ENCODE measurements at regions not wholly inside any gene's neighbourhood (a gene's known extent, or its start where the extent isn't known, plus 50 kb on each side); places are given as distances from the start of the nearest gene placed in this dataset.

GRCh38 chr3:72485641-72486040 lies 362.6 kb downstream of the SHQ1 start:
- Histone ChIP-seq H3K4me1 (ENCODE audit: insufficient read depth, low read length) (peaks cover 33% of the 10 kb centered on the region), H3K27me3 (ENCODE audit: insufficient read depth, low read length) (no peaks in the 10 kb centered on the region), H3K4me3 (ENCODE audit: insufficient read depth, low read depth, low read length) (no peak overlapping the region), H3K9ac (ENCODE audit: low read length) (no peak overlapping the region), H3K27ac (ENCODE audit: low read depth, low read length) (no peak overlapping the region), H3K79me2 (ENCODE audit: insufficient read depth, low read length) (no peaks in the 10 kb centered on the region), H2AFZ (ENCODE audit: low read depth, low read length) (no peak overlapping the region), H3K36me3 (ENCODE audit: insufficient read depth, low read length) (no peaks in the 10 kb centered on the region), H3K9me3 (ENCODE audit: insufficient read depth, low read depth, low read length) (no peaks in the 10 kb centered on the region), H4K20me1 (ENCODE audit: insufficient read depth, low read length) (no peaks in the 10 kb centered on the region), H3K4me2 (ENCODE audit: low read length) (no peak overlapping the region)
- Mint-ChIP-seq H3K9me3 (ENCODE audit: unreplicated experiment) (no peaks in the 10 kb centered on the region), H3K27me3 (ENCODE audit: low read depth, unreplicated experiment) (no peaks in the 10 kb centered on the region), H3K27ac (ENCODE audit: unreplicated experiment) (no peak overlapping the region), H3K36me3 (ENCODE audit: low read depth, unreplicated experiment) (no peaks in the 10 kb centered on the region), H3K4me3 (ENCODE audit: unreplicated experiment) (no peak overlapping the region), H3K4me1 (ENCODE audit: low read depth, unreplicated experiment) (peaks cover 37% of the 10 kb centered on the region)
- DNase-seq (ENCODE audit: low read depth), result peak; percentile 56
- TF ChIP-seq CTCF (IDR thresholded peaks at IDR 0.05; ENCODE audit: insufficient read depth, low read depth, low read length) (no peak), EZH2 (IDR thresholded peaks at IDR 0.05; ENCODE audit: insufficient read depth, low read length) (no peak)
- FAIRE-seq, result no peak

- Histone ChIP-seq H3K79me2 (ENCODE audit: insufficient read depth, low read length) (no peaks in the 10 kb centered on the region), H3K27ac (ENCODE audit: low read depth, low read length) (peak overlapping the region; percentile 23), H4K20me1 (ENCODE audit: insufficient read depth, low read length) (no peaks in the 10 kb centered on the region), H3K4me3 (ENCODE audit: insufficient read depth, low read depth, low read length) (peak overlapping the region; percentile 35), H3K9ac (ENCODE audit: low read length) (peak overlapping the region; percentile 55), H3K36me3 (ENCODE audit: insufficient read depth, low read length) (no peaks in the 10 kb centered on the region), H3K4me2 (ENCODE audit: low read length) (peak overlapping the region; percentile 82), H3K4me1 (ENCODE audit: insufficient read depth, low read length) (peaks cover 29% of the 10 kb centered on the region), H3K9me3 (ENCODE audit: insufficient read depth, low read depth, low read length) (no peaks in the 10 kb centered on the region), H2AFZ (ENCODE audit: low read depth, low read length) (no peak overlapping the region), H3K27me3 (ENCODE audit: insufficient read depth, low read length) (no peaks in the 10 kb centered on the region)
- H3K27ac Mint-ChIP-seq (ENCODE audit: unreplicated experiment), result no peak overlapping the region
- no peaks in the 10 kb centered on the region for H3K9me3 Mint-ChIP-seq (ENCODE audit: unreplicated experiment)
- H3K36me3 Mint-ChIP-seq (ENCODE audit: low read depth, unreplicated experiment), result no peaks in the 10 kb centered on the region
- H3K27me3 Mint-ChIP-seq (ENCODE audit: low read depth, unreplicated experiment), result peaks cover 5% of the 10 kb centered on the region
- peaks cover 34% of the 10 kb centered on the region for H3K4me1 Mint-ChIP-seq (ENCODE audit: low read depth, unreplicated experiment)
- TF ChIP-seq EZH2 (IDR thresholded peaks at IDR 0.05; ENCODE audit: insufficient read depth, low read length) (no peak), CTCF (IDR thresholded peaks at IDR 0.05; ENCODE audit: insufficient read depth, low read depth, low read length) (no peak)
- FAIRE-seq, result no peak
- no peak overlapping the region for H3K4me3 Mint-ChIP-seq (ENCODE audit: unreplicated experiment)
- DNase-seq (ENCODE audit: low read depth), result no peak
Measured at GRCh38 chr3:72483554-72484104, 364.6 kb downstream of the SHQ1 start.

GRCh38 chr3:72482589-72483321 lies 365.5 kb downstream of the SHQ1 start:
- H3K9ac ChIP-seq (ENCODE audit: low read length), result peak overlapping the region; percentile 55
- Mint-ChIP-seq H3K36me3 (ENCODE audit: low read depth, unreplicated experiment) (no peaks in the 10 kb centered on the region), H3K4me1 (ENCODE audit: low read depth, unreplicated experiment) (peaks cover 26% of the 10 kb centered on the region), H3K27me3 (ENCODE audit: low read depth, unreplicated experiment) (peaks cover 12% of the 10 kb centered on the region), H3K27ac (ENCODE audit: unreplicated experiment) (peak overlapping the region; percentile 82), H3K4me3 (ENCODE audit: unreplicated experiment) (no peak overlapping the region), H3K9me3 (ENCODE audit: unreplicated experiment) (no peaks in the 10 kb centered on the region)
- FAIRE-seq, result no peak
- no peak overlapping the region for H2AFZ ChIP-seq (ENCODE audit: low read depth, low read length)
- H3K36me3 ChIP-seq (ENCODE audit: insufficient read depth, low read length), result no peaks in the 10 kb centered on the region
- no peaks in the 10 kb centered on the region for H3K79me2 ChIP-seq (ENCODE audit: insufficient read depth, low read length)
- no peak for TF ChIP-seq CTCF (IDR thresholded peaks at IDR 0.05; ENCODE audit: insufficient read depth, low read depth, low read length)
- TF ChIP-seq EZH2 (IDR thresholded peaks at IDR 0.05; ENCODE audit: insufficient read depth, low read length), result no peak
- H4K20me1 ChIP-seq (ENCODE audit: insufficient read depth, low read length), result no peaks in the 10 kb centered on the region
- no peaks in the 10 kb centered on the region for H3K9me3 ChIP-seq (ENCODE audit: insufficient read depth, low read depth, low read length)
- peak overlapping the region; percentile 35 for H3K4me3 ChIP-seq (ENCODE audit: insufficient read depth, low read depth, low read length)
- H3K27ac ChIP-seq (ENCODE audit: low read depth, low read length), result peak overlapping the region; percentile 23
- H3K4me1 ChIP-seq (ENCODE audit: insufficient read depth, low read length), result peaks cover 20% of the 10 kb centered on the region
- H3K27me3 ChIP-seq (ENCODE audit: insufficient read depth, low read length), result no peaks in the 10 kb centered on the region
- DNase-seq (ENCODE audit: low read depth), result peak; percentile 72
- peak overlapping the region; percentile 82 for H3K4me2 ChIP-seq (ENCODE audit: low read length)

Measured in astrocyte (in vitro differentiated cells and primary cell).